WTC11 (cell line): ENCODE measurements at regions not wholly inside any gene's neighbourhood (a gene's known extent, or its start where the extent isn't known, plus 50 kb on each side); places are given as distances from the start of the nearest gene placed in this dataset.

Experiments
- CREB1 ChIP-seq: sonication (generic); formaldehyde crosslinking; IDR thresholded peaks from 2 replicates; pipeline ENCODE4 v1.8.0; 2023; ENCODE audit warnings: mild to moderate bottlenecking, missing genetic modification reagents
- CTCF ChIP-seq: fragments of 200-600 bp; IDR thresholded peaks from 2 replicates; pipeline ENCODE4 v1.8.0; 2022; ENCODE audit warnings: antibody characterized with exemption
- EMX1 ChIP-seq: fragments of 250-450 bp; sonication (Bioruptor Pico); IDR thresholded peaks from 2 replicates; pipeline ENCODE4 v1.8.0; 2021; ENCODE audit warnings: mild to moderate bottlenecking
- FOXK1 ChIP-seq: sonication (generic); formaldehyde crosslinking; IDR thresholded peaks from 2 replicates; pipeline ENCODE4 v1.8.0; 2022; ENCODE audit warnings: mild to moderate bottlenecking, moderate library complexity, missing genetic modification reagents
- MAX ChIP-seq: sonication (generic); formaldehyde crosslinking; IDR thresholded peaks from 2 replicates; pipeline ENCODE4 v1.8.0; 2022; ENCODE audit warnings: mild to moderate bottlenecking, missing genetic modification reagents
- NR2C2 ChIP-seq: sonication (generic); formaldehyde crosslinking; IDR thresholded peaks from 2 replicates; pipeline ENCODE4 v1.8.0; 2022; ENCODE audit warnings: mild to moderate bottlenecking, missing genetic modification reagents
- SOX15 ChIP-seq: fragments of 250-450 bp; sonication (Bioruptor Pico); IDR thresholded peaks from 2 replicates; pipeline ENCODE4 v1.9.0; 2021; ENCODE audit warnings: mild to moderate bottlenecking
- STAT6 ChIP-seq: sonication (generic); formaldehyde crosslinking; conservative IDR thresholded peaks from 2 replicates; pipeline ENCODE4 v1.8.1; 2023; ENCODE audit warnings: mild to moderate bottlenecking, low read depth, missing genetic modification reagents, moderate library complexity
- TCF7 ChIP-seq: sonication (generic); formaldehyde crosslinking; IDR thresholded peaks from 2 replicates; pipeline ENCODE4 v1.8.0; 2022; ENCODE audit warnings: mild to moderate bottlenecking, low read depth, missing genetic modification reagents, moderate library complexity
- TEAD4 ChIP-seq: sonication (generic); formaldehyde crosslinking; IDR thresholded peaks from 2 replicates; pipeline ENCODE4 v1.8.0; 2022; ENCODE audit warnings: mild to moderate bottlenecking, missing genetic modification reagents
- USF2 ChIP-seq: sonication (generic); formaldehyde crosslinking; IDR thresholded peaks from 2 replicates; pipeline ENCODE4 v1.8.1; 2023; ENCODE audit warnings: mild to moderate bottlenecking, missing genetic modification reagents, moderate library complexity
- ZBTB43 ChIP-seq: sonication (generic); formaldehyde crosslinking; IDR thresholded peaks from 2 replicates; pipeline ENCODE4 v1.8.1; 2023; ENCODE audit warnings: mild to moderate bottlenecking, missing genetic modification reagents
- ZNF396 ChIP-seq: fragments of 250-450 bp; sonication (Bioruptor Pico); IDR thresholded peaks from 2 replicates; pipeline ENCODE4 v1.8.0; 2021; ENCODE audit warnings: mild to moderate bottlenecking, moderate library complexity, borderline replicate concordance

- TF ChIP-seq ZNF396 (CRISPR knock-in tag) (no peak), NR2C2 (CRISPR knock-in tag) (no peak), FOXK1 (CRISPR knock-in tag) (no peak), CTCF (no peak), ZBTB43 (CRISPR knock-in tag) (no peak), MAX (CRISPR knock-in tag) (no peak), CREB1 (CRISPR knock-in tag) (no peak), TCF7 (CRISPR knock-in tag) (no peak), STAT6 (no peak), USF2 (CRISPR knock-in tag) (no peak), EMX1 (no peak), TEAD4 (CRISPR knock-in tag) (no peak), SOX15 (CRISPR knock-in tag) (no peak)
Measured at GRCh38 chr6:100307561-100307960, 157.2 kb downstream of the SIM1 start.
